ENCODE measurements at regions not wholly inside any gene's neighbourhood (a gene's known extent, or its start where the extent isn't known, plus 50 kb on each side); places are given as distances from the start of the nearest gene placed in this dataset.

GRCh38 chr3:139286825-139287224 lies 57.0 kb upstream of the MRPS22 start:
- TF ChIP-seq GATA2 (IDR thresholded peaks at IDR 0.05; ENCODE audit: low read depth, low read length), result no peak
- no peak for TF ChIP-seq GATA3 (IDR thresholded peaks at IDR 0.05; ENCODE audit: low read depth, low read length)

Data from SH-SY5Y (cell line).